KMS-11 (cell line): ENCODE measurements at regions not wholly inside any gene's neighbourhood (a gene's known extent, or its start where the extent isn't known, plus 50 kb on each side); places are given as distances from the start of the nearest gene placed in this dataset.

Source experiments
- H2AFZ ChIP-seq: fragments of 200-600 bp; sonication (generic); 2 replicates; pipeline ENCODE4 v1.6.1; 2016; ENCODE audit warnings: antibody characterized with exemption, mixed run types, low read depth
- H3K27ac ChIP-seq: fragments of 200-600 bp; sonication (generic); 2 replicates; pipeline ENCODE4 v1.6.1; 2016; ENCODE audit warnings: mild to moderate bottlenecking, mixed run types
- H3K27me3 ChIP-seq: fragments of 200-600 bp; sonication (generic); 2 replicates; pipeline ENCODE4 v1.6.1; 2017; ENCODE audit warnings: mild to moderate bottlenecking, low read depth, mixed run types, moderate library complexity; ENCODE audit not compliant: insufficient read depth
- H3K36me3 ChIP-seq: fragments of 200-600 bp; sonication (generic); 2 replicates; pipeline ENCODE4 v1.6.1; 2017; ENCODE audit warnings: mild to moderate bottlenecking, mixed run types; ENCODE audit not compliant: insufficient read depth
- H3K4me1 ChIP-seq: fragments of 200-600 bp; sonication (generic); 2 replicates; pipeline ENCODE4 v1.6.1; 2016; ENCODE audit warnings: mild to moderate bottlenecking, low read depth, mixed run types; ENCODE audit not compliant: poor library complexity, severe bottlenecking
- H3K4me2 ChIP-seq: fragments of 200-600 bp; sonication (generic); 2 replicates; pipeline ENCODE4 v1.7.0; 2016; ENCODE audit warnings: mild to moderate bottlenecking, mixed run types
- H3K4me3 ChIP-seq: fragments of 200-600 bp; sonication (generic); IDR thresholded peaks from 2 replicates; pipeline ENCODE4 v1.6.1; 2017; ENCODE audit warnings: low read depth, low read length, mixed read lengths; ENCODE audit not compliant: insufficient read depth
- H3K79me2 ChIP-seq: fragments of 200-600 bp; sonication (generic); 2 replicates; pipeline ENCODE4 v1.6.1; 2016; ENCODE audit warnings: low read depth, mixed run types; ENCODE audit not compliant: insufficient read depth
- H3K9ac ChIP-seq: fragments of 200-600 bp; sonication (generic); 2 replicates; pipeline ENCODE4 v1.6.1; 2016; ENCODE audit warnings: mild to moderate bottlenecking, mixed run types
- H4K20me1 ChIP-seq: fragments of 200-600 bp; sonication (generic); 2 replicates; pipeline ENCODE4 v1.6.1; 2016; ENCODE audit warnings: mild to moderate bottlenecking, mixed run types; ENCODE audit not compliant: insufficient read depth
- CTCF ChIP-seq: fragments of 200-600 bp; sonication (generic); conservative IDR thresholded peaks from 2 replicates; pipeline ENCODE4 v1.6.1; 2017; ENCODE audit warnings: low read depth, mild to moderate bottlenecking, antibody characterized with exemption, low read length, moderate library complexity, mixed read lengths

GRCh38 chr10:65719790-65720189 lies 1206.0 kb upstream of the LRRTM3 start:
- Histone ChIP-seq H3K27ac (no peak overlapping the region), H3K4me2 (no peak overlapping the region), H4K20me1 (no peaks in the 10 kb centered on the region), H3K36me3 (no peaks in the 10 kb centered on the region), H2AFZ (no peak overlapping the region), H3K79me2 (no peaks in the 10 kb centered on the region), H3K4me3 (no peak overlapping the region), H3K9ac (no peak overlapping the region), H3K27me3 (no peaks in the 10 kb centered on the region), H3K4me1 (peaks cover 7% of the 10 kb centered on the region)
- TF ChIP-seq CTCF, result no peak

- Histone ChIP-seq H3K27me3 (no peaks in the 10 kb centered on the region), H2AFZ (no peak overlapping the region), H3K4me3 (no peak overlapping the region), H3K36me3 (no peaks in the 10 kb centered on the region), H3K4me2 (no peak overlapping the region), H3K4me1 (peaks cover 7% of the 10 kb centered on the region), H3K27ac (no peak overlapping the region), H3K9ac (no peak overlapping the region), H3K79me2 (no peaks in the 10 kb centered on the region), H4K20me1 (no peaks in the 10 kb centered on the region)
- no peak for TF ChIP-seq CTCF
Observed at GRCh38 chr10:65720901-65721300, 1204.9 kb upstream of the LRRTM3 start.

GRCh38 chr10:65723525-65723924 lies 1202.3 kb upstream of the LRRTM3 start:
- Histone ChIP-seq H3K4me3 (no peak overlapping the region), H3K4me1 (peaks cover 7% of the 10 kb centered on the region), H3K27ac (no peak overlapping the region), H3K36me3 (no peaks in the 10 kb centered on the region), H2AFZ (no peak overlapping the region), H3K4me2 (no peak overlapping the region), H3K27me3 (no peaks in the 10 kb centered on the region), H3K79me2 (no peaks in the 10 kb centered on the region), H4K20me1 (no peaks in the 10 kb centered on the region), H3K9ac (no peak overlapping the region)
- no peak for TF ChIP-seq CTCF

GRCh38 chr10:65735382-65735781 lies 1190.5 kb upstream of the LRRTM3 start:
- Histone ChIP-seq H3K79me2 (no peaks in the 10 kb centered on the region), H3K9ac (no peak overlapping the region), H4K20me1 (no peaks in the 10 kb centered on the region), H3K27me3 (no peaks in the 10 kb centered on the region), H3K4me3 (no peak overlapping the region), H2AFZ (no peak overlapping the region), H3K4me2 (no peak overlapping the region), H3K36me3 (no peaks in the 10 kb centered on the region), H3K27ac (no peak overlapping the region), H3K4me1 (no peaks in the 10 kb centered on the region)
- TF ChIP-seq CTCF, result no peak

- H3K36me3 ChIP-seq, result no peaks in the 10 kb centered on the region
- no peak for TF ChIP-seq CTCF
- H3K4me2 ChIP-seq, result no peak overlapping the region
- no peak overlapping the region for H3K27ac ChIP-seq
- no peak overlapping the region for H2AFZ ChIP-seq
- H3K4me1 ChIP-seq, result no peaks in the 10 kb centered on the region
- no peaks in the 10 kb centered on the region for H3K27me3 ChIP-seq
- no peak overlapping the region for H3K4me3 ChIP-seq
- H3K9ac ChIP-seq, result no peak overlapping the region
- H4K20me1 ChIP-seq, result no peaks in the 10 kb centered on the region
- H3K79me2 ChIP-seq, result no peaks in the 10 kb centered on the region
Observed at GRCh38 chr10:65742906-65743305, 1182.9 kb upstream of the LRRTM3 start.
